ENCODE measurements at regions not wholly inside any gene's neighbourhood (a gene's known extent, or its start where the extent isn't known, plus 50 kb on each side); places are given as distances from the start of the nearest gene placed in this dataset.

DNA sequence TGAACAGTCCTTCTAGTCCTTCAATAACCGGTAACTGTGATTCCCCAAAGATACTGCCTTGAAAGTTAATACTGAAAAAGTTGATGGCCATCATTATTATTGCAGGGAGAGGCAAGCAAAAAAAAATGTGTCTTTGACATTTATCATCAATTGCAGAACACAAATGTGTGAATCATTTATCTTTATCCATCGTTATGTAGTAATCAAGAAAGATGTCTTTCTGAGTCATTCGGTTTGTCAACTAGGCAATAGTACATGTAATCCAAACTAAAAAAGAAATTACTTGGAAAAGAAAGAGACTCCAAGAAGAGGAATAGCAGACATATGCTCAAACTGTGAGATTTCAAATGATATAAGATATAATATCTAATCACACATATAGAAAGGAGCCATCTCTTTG lies 473.0 kb downstream of the CETN3 start:
- Histone ChIP-seq H3K9me1 (replicated peaks; ENCODE audit: control insufficient read depth, extremely low read depth, insufficient read depth, low read length) (no peaks in the 10 kb centered on the region), H3K9ac (replicated peaks; ENCODE audit: extremely low read depth, insufficient read depth, low read length) (no peak overlapping the region), H3K9me3 (replicated peaks; ENCODE audit: control insufficient read depth, insufficient read depth, low read length) (no peaks in the 10 kb centered on the region), H3K4me3 (replicated peaks in 1 of 3; ENCODE audit: insufficient read depth in 1 of 3, low read depth in 1 of 3, low read length in 3 of 3) (no peak overlapping the region), H3K4me1 (ENCODE audit: control insufficient read depth, extremely low read depth, insufficient read depth, low read length) (peaks cover 12% of the 10 kb centered on the region), H3K36me3 (ENCODE audit: control insufficient read depth in 2 of 2, extremely low read depth in 1 of 2, insufficient read depth in 2 of 2, low read length in 2 of 2) (no peaks in the 10 kb centered on the region), H3K79me2 (ENCODE audit: control insufficient read depth, insufficient read depth, low read length) (no peaks in the 10 kb centered on the region), H4K20me1 (replicated peaks; ENCODE audit: control insufficient read depth, extremely low read depth, insufficient read depth, low read length) (no peaks in the 10 kb centered on the region), H3K27me3 (ENCODE audit: control insufficient read depth in 2 of 2, insufficient read depth in 2 of 2, low read length in 2 of 2) (no peaks in the 10 kb centered on the region), H2AFZ (ENCODE audit: low read depth, low read length) (no peak overlapping the region), H3K27ac (ENCODE audit: insufficient read depth, low read depth, low read length) (no peak overlapping the region), H3K4me2 (ENCODE audit: insufficient read depth, low read length) (no peak overlapping the region)
- DNase-seq (ENCODE audit: low read depth, low spot score) (no peak), FAIRE-seq (no peak)
- dilution Hi-C loops (cut with MboI; ENCODE audit: extremely low pct_ligation_motif_present, low sequenced_read_pairs) (no loop called here), intact Hi-C loops (cut with micrococcal nuclease) (loop anchor here (10.0 kb wide), 1 partner anchor 588 kb away; the partner anchor contains the start of gene LYSMD3)
- no TSS peak for BruUV-seq (replicated peaks)
- POLR2A ChIA-PET: no interaction called here
- CTCF ChIA-PET: no interaction called here
- TF ChIP-seq, protein P1, sequence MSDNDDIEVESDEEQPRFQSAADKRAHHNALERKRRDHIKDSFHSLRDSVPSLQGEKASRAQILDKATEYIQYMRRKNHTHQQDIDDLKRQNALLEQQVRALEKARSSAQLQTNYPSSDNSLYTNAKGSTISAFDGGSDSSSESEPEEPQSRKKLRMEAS (IDR thresholded peaks at IDR 0.05; ENCODE audit: insufficient read depth, insufficient read length): no peak
- TF ChIP-seq POLR2A (IDR thresholded peaks at IDR 0.05; ENCODE audit: low read depth, low read length) (no peak), GATA2 (IDR thresholded peaks at IDR 0.05; ENCODE audit: insufficient read depth, insufficient read length, low read depth, low read length) (no peak), MYC (IDR thresholded peaks at IDR 0.05; ENCODE audit: low read depth, low read length) (no peak), EZH2 (IDR thresholded peaks at IDR 0.05; ENCODE audit: borderline replicate concordance, low read depth, low read length, severe bottlenecking) (no peak), FOS (IDR thresholded peaks at IDR 0.05; ENCODE audit: borderline replicate concordance, insufficient read depth, low read length) (no peak), POLR2AphosphoS5 (IDR thresholded peaks at IDR 0.05; ENCODE audit: insufficient read depth, low read depth, low read length) (no peak)
- TF ChIP-seq, protein P2, sequence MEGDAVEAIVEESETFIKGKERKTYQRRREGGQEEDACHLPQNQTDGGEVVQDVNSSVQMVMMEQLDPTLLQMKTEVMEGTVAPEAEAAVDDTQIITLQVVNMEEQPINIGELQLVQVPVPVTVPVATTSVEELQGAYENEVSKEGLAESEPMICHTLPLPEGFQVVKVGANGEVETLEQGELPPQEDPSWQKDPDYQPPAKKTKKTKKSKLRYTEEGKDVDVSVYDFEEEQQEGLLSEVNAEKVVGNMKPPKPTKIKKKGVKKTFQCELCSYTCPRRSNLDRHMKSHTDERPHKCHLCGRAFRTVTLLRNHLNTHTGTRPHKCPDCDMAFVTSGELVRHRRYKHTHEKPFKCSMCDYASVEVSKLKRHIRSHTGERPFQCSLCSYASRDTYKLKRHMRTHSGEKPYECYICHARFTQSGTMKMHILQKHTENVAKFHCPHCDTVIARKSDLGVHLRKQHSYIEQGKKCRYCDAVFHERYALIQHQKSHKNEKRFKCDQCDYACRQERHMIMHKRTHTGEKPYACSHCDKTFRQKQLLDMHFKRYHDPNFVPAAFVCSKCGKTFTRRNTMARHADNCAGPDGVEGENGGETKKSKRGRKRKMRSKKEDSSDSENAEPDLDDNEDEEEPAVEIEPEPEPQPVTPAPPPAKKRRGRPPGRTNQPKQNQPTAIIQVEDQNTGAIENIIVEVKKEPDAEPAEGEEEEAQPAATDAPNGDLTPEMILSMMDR (IDR thresholded peaks at IDR 0.05; ENCODE audit: extremely low read depth in 1 of 2, insufficient read depth in 1 of 2, low read depth in 1 of 2, low read length in 2 of 2): no peak

Data from endothelial cell of umbilical vein (primary cell).